WERI-Rb-1 (cell line): ENCODE measurements at regions not wholly inside any gene's neighbourhood (a gene's known extent, or its start where the extent isn't known, plus 50 kb on each side); places are given as distances from the start of the nearest gene placed in this dataset.
A peak's percentile ranks its signal among the peaks of the same experiment; 100 is the strongest.

Experiments
- DNase-seq: peaks from one replicate; pipeline ENCODE4 v3.0.0-alpha.2; 2020
- H3K27ac ChIP-seq: fragments of 250-450 bp; sonication (Bioruptor Pico); 2 replicates; pipeline ENCODE4 v1.5.1; 2020; ENCODE audit warnings: mild to moderate bottlenecking, moderate library complexity
- H3K27me3 ChIP-seq: fragments of 250-450 bp; sonication (Bioruptor Pico); 2 replicates; pipeline ENCODE4 v1.5.1; 2021; ENCODE audit warnings: mild to moderate bottlenecking, low read depth, moderate library complexity; ENCODE audit not compliant: insufficient read depth, severe bottlenecking
- H3K36me3 ChIP-seq: fragments of 250-450 bp; sonication (Bioruptor Pico); 2 replicates; pipeline ENCODE4 v1.5.1; 2020; ENCODE audit warnings: mild to moderate bottlenecking, moderate library complexity
- H3K4me3 ChIP-seq: 2 replicates; pipeline ENCODE4 v1.5.1; 2011; ENCODE audit warnings: low read depth, mild to moderate bottlenecking, control low read depth, low read length
- H3K9me3 ChIP-seq: fragments of 250-450 bp; sonication (Bioruptor Pico); 2 replicates; pipeline ENCODE4 v1.5.1; 2021; ENCODE audit warnings: mild to moderate bottlenecking, moderate library complexity; ENCODE audit not compliant: severe bottlenecking
- TF ChIP-seq, protein P1 (sequence below): IDR thresholded peaks from 2 replicates; pipeline ENCODE4 v1.5.1; 2011; ENCODE audit warnings: low read depth, mild to moderate bottlenecking, control low read depth, inconsistent platforms, low read length

DNA sequence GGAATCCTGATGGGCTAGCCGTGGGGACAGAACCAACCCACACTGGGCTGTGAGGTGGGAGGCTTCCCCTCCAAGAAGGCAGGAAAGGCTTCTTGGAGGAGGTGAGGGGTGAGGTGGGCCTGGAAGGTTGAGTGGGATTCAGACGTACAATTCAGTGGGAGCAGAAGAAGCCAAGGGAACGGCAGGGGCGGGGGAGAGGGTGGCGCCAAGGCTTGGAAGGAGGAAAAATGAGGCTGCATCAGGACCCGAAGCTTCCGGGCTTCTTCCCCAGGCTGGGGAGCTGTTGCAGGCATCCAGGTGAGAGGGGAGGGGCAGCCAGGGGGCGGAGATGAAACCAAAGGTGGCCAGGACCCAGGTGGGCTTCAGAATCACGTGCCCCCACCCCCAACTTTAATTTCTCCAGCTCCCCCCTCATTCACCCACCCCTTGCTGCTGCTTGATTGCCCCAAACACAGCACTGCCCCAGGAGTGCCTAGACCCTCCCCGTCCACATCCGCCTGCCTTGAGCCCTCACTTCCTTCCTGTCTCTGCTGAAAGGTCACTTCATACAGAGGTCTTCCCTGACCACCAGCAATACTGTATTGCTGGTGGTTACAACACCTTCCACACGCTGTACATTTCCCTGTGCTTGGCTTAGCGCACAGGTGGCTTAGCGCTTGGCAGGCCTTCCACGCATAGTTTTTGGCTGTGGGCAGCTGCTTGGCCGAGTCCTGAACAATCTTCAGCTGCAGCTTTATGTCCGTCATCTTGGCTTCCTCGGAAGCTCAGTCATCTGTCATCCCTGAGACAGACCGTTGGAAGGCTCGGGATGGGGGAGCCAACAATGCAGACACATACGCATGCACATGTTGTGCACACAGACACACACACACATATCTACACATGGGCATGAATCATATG, 193.5 kb downstream of the RGS3 start:
- TF ChIP-seq, protein P1, sequence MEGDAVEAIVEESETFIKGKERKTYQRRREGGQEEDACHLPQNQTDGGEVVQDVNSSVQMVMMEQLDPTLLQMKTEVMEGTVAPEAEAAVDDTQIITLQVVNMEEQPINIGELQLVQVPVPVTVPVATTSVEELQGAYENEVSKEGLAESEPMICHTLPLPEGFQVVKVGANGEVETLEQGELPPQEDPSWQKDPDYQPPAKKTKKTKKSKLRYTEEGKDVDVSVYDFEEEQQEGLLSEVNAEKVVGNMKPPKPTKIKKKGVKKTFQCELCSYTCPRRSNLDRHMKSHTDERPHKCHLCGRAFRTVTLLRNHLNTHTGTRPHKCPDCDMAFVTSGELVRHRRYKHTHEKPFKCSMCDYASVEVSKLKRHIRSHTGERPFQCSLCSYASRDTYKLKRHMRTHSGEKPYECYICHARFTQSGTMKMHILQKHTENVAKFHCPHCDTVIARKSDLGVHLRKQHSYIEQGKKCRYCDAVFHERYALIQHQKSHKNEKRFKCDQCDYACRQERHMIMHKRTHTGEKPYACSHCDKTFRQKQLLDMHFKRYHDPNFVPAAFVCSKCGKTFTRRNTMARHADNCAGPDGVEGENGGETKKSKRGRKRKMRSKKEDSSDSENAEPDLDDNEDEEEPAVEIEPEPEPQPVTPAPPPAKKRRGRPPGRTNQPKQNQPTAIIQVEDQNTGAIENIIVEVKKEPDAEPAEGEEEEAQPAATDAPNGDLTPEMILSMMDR = no peak
- no peak for DNase-seq

GRCh38 chr9:113657765-113658544, 194.4 kb downstream of the RGS3 start:
- no peak overlapping the region for H3K4me3 ChIP-seq
- no peaks in the 10 kb centered on the region for H3K27me3 ChIP-seq
- no peaks in the 10 kb centered on the region for H3K36me3 ChIP-seq
- peak overlapping the region; percentile 86 for H3K27ac ChIP-seq
- no peaks in the 10 kb centered on the region for H3K9me3 ChIP-seq
- DNase-seq = peak; percentile 95
- TF ChIP-seq, protein P1 = peak; percentile 99

More for the DNA sequence above, 193.5 kb downstream of the RGS3 start:
- H3K36me3 ChIP-seq = no peaks in the 10 kb centered on the region
- H3K27me3 ChIP-seq = no peaks in the 10 kb centered on the region
- H3K4me3 ChIP-seq = no peak overlapping the region
- no peaks in the 10 kb centered on the region for H3K9me3 ChIP-seq
- no peak overlapping the region for H3K27ac ChIP-seq

- Histone ChIP-seq H3K4me3 (no peak overlapping the region), H3K27me3 (no peaks in the 10 kb centered on the region), H3K9me3 (no peaks in the 10 kb centered on the region), H3K27ac (peak overlapping the region; percentile 86), H3K36me3 (no peaks in the 10 kb centered on the region)
- DNase-seq = no peak
- TF ChIP-seq, protein P1 = no peak
Measured at GRCh38 chr9:113658545-113658895, 195.0 kb downstream of the RGS3 start.

- H3K36me3 ChIP-seq = no peaks in the 10 kb centered on the region
- peak overlapping the region; percentile 86 for H3K27ac ChIP-seq
- DNase-seq = no peak
- no peaks in the 10 kb centered on the region for H3K27me3 ChIP-seq
- no peak overlapping the region for H3K4me3 ChIP-seq
- TF ChIP-seq, protein P1 = no peak
- no peaks in the 10 kb centered on the region for H3K9me3 ChIP-seq
Measured at GRCh38 chr9:113659039-113659438, 195.5 kb downstream of the RGS3 start.

DNA sequence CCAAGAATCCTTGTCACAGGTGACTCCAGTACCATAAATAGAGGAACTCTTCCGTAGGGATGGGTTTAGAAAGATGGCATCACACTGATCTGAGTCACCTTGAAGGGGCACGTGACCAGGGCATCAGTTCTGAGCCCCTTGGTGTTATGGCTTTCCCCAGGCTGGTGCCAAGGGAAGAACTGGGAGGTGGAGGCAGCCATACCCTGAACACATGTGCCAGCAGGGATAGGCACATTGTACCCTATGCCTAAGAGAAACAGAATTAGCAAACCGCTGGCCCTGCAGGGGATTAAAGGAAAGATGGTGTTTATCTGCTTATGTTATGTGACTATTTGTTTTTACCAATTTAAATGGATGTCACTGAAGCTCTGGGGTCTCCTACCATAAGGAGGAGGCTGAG, 196.2 kb downstream of the RGS3 start:
- H3K36me3 ChIP-seq = no peaks in the 10 kb centered on the region
- H3K27ac ChIP-seq = peak overlapping the region; percentile 86
- H3K4me3 ChIP-seq = no peak overlapping the region
- no peaks in the 10 kb centered on the region for H3K27me3 ChIP-seq
- TF ChIP-seq, protein P1 = no peak
- no peaks in the 10 kb centered on the region for H3K9me3 ChIP-seq
- no peak for DNase-seq
